OCI-LY1 (cell line): ENCODE measurements at regions not wholly inside any gene's neighbourhood (a gene's known extent, or its start where the extent isn't known, plus 50 kb on each side); places are given as distances from the start of the nearest gene placed in this dataset.

Source experiments
- H2AFZ ChIP-seq: fragments of 200-600 bp; sonication (generic), shearing (Covaris generic); 2 replicates; pipeline ENCODE4 v1.6.0; 2014; ENCODE audit warnings: antibody characterized with exemption, mild to moderate bottlenecking, low read length
- H3F3A ChIP-seq: fragments of 200-600 bp; sonication (generic), shearing (Covaris generic); 2 replicates; pipeline ENCODE4 v1.6.0; 2014; ENCODE audit warnings: mild to moderate bottlenecking, antibody characterized with exemption, low read length, moderate library complexity; ENCODE audit not compliant: insufficient read depth
- H3K27ac ChIP-seq: fragments of 200-600 bp; sonication (generic); 2 replicates; pipeline ENCODE4 v1.5.1; 2014; ENCODE audit warnings: low read length, mixed run types, mild to moderate bottlenecking, low read depth; ENCODE audit not compliant: poor library complexity, severe bottlenecking
- H3K27me3 ChIP-seq: fragments of 200-600 bp; sonication (generic); 2 replicates; pipeline ENCODE4 v1.6.0; 2014; ENCODE audit warnings: antibody characterized with exemption, mild to moderate bottlenecking, low read length, moderate library complexity; ENCODE audit not compliant: insufficient read depth
- H3K36me3 ChIP-seq: fragments of 200-600 bp; sonication (generic); 2 replicates; pipeline ENCODE4 v1.6.1; 2014; ENCODE audit warnings: mild to moderate bottlenecking, antibody characterized with exemption, low read length, moderate library complexity, mixed read lengths; ENCODE audit not compliant: insufficient read depth
- H3K4me1 ChIP-seq: fragments of 200-600 bp; sonication (generic); 2 replicates; pipeline ENCODE4 v1.5.1; 2014; ENCODE audit warnings: mild to moderate bottlenecking, low read length, moderate library complexity; ENCODE audit not compliant: insufficient read depth, severe bottlenecking
- H3K4me2 ChIP-seq: fragments of 200-600 bp; sonication (generic), shearing (Covaris generic); 2 replicates; pipeline ENCODE4 v1.6.1; 2014; ENCODE audit warnings: low read length
- H3K4me3 ChIP-seq: fragments of 200-600 bp; sonication (generic); 2 replicates; pipeline ENCODE4 v1.5.1; 2014; ENCODE audit warnings: low read length, low read depth, mild to moderate bottlenecking, mixed read lengths; ENCODE audit not compliant: poor library complexity, severe bottlenecking
- H3K79me2 ChIP-seq: fragments of 200-600 bp; shearing (Covaris generic); 2 replicates; pipeline ENCODE4 v1.6.1; 2016; ENCODE audit warnings: mixed run types, low read length, mixed read lengths; ENCODE audit not compliant: insufficient read depth
- H3K9ac ChIP-seq: fragments of 200-600 bp; sonication (generic), shearing (Covaris generic); 2 replicates; pipeline ENCODE4 v1.6.1; 2014; ENCODE audit warnings: mild to moderate bottlenecking, low read length, mixed read lengths
- H3K9me2 ChIP-seq: fragments of 200-600 bp; sonication (generic), shearing (Covaris generic); 2 replicates; pipeline ENCODE4 v1.6.1; 2014; ENCODE audit warnings: low read depth, mild to moderate bottlenecking, low read length, mixed read lengths
- H3K9me3 ChIP-seq: fragments of 200-600 bp; shearing (Covaris generic); 2 replicates; pipeline ENCODE4 v1.6.1; 2014; ENCODE audit warnings: low read length, mixed read lengths
- H4K20me1 ChIP-seq: fragments of 200-600 bp; sonication (generic), shearing (Covaris generic); 2 replicates; pipeline ENCODE4 v1.6.0; 2016; ENCODE audit warnings: mild to moderate bottlenecking, low read length; ENCODE audit not compliant: insufficient read depth
- EZH2 ChIP-seq: fragments of 200-600 bp; sonication (generic), shearing (Covaris generic); IDR thresholded peaks from 2 replicates; pipeline ENCODE4 v1.8.0; 2017; ENCODE audit warnings: borderline replicate concordance, mixed run types, mild to moderate bottlenecking, antibody characterized with exemption, low read length, moderate library complexity, mixed read lengths
- TF ChIP-seq, protein P1 (sequence below): fragments of 200-600 bp; sonication (generic), shearing (Covaris generic); IDR thresholded peaks from 2 replicates; pipeline ENCODE4 v1.5.1; 2017; ENCODE audit warnings: mild to moderate bottlenecking, antibody characterized with exemption, low read length, moderate library complexity, mixed read lengths

DNA sequence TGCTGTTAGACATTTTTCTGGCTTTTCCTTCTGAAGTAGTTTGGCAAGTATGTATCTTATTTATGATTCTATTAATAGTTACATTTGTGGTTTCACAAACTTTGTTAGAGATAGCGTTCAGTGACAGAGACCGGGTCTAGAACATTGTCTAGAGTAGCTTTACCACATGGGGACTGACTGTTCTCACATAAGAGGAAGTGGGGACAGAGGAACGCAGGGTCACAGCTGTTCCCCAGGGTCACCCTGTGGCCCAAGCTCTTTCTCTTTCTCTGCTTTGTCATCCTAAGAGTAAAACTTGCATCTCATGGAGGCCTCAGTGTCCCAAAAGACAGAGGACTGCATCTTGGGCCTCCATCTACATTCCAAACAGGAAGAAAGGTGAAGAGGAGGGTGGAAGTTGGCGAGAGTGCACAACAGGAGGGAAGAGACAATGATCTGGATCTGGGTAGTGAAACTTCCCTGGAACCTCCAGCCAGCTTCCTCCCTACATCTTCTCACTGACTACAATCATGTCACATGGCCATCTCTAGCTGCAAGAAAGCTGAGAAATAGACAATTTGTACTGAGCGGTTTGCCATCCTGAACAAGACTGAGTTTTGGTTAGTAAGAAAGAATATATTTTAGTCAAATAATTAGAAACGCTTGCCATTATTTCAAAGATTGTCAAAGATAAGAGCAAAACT is 645.8 kb upstream of the ARID1B start:
- H3F3A ChIP-seq: no peaks in the 10 kb centered on the region
- H3K4me1 ChIP-seq: no peaks in the 10 kb centered on the region
- H3K27ac ChIP-seq: no peak overlapping the region
- H3K9ac ChIP-seq: no peak overlapping the region
- H3K4me3 ChIP-seq: no peak overlapping the region
- no peaks in the 10 kb centered on the region for H3K27me3 ChIP-seq
- H3K4me2 ChIP-seq: no peak overlapping the region
- TF ChIP-seq, protein P1, sequence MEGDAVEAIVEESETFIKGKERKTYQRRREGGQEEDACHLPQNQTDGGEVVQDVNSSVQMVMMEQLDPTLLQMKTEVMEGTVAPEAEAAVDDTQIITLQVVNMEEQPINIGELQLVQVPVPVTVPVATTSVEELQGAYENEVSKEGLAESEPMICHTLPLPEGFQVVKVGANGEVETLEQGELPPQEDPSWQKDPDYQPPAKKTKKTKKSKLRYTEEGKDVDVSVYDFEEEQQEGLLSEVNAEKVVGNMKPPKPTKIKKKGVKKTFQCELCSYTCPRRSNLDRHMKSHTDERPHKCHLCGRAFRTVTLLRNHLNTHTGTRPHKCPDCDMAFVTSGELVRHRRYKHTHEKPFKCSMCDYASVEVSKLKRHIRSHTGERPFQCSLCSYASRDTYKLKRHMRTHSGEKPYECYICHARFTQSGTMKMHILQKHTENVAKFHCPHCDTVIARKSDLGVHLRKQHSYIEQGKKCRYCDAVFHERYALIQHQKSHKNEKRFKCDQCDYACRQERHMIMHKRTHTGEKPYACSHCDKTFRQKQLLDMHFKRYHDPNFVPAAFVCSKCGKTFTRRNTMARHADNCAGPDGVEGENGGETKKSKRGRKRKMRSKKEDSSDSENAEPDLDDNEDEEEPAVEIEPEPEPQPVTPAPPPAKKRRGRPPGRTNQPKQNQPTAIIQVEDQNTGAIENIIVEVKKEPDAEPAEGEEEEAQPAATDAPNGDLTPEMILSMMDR: no peak
- TF ChIP-seq EZH2: no peak
- H3K9me3 ChIP-seq: no peaks in the 10 kb centered on the region
- no peaks in the 10 kb centered on the region for H3K9me2 ChIP-seq
- H3K36me3 ChIP-seq: no peaks in the 10 kb centered on the region
- H2AFZ ChIP-seq: no peak overlapping the region
- no peaks in the 10 kb centered on the region for H3K79me2 ChIP-seq
- no peaks in the 10 kb centered on the region for H4K20me1 ChIP-seq

DNA sequence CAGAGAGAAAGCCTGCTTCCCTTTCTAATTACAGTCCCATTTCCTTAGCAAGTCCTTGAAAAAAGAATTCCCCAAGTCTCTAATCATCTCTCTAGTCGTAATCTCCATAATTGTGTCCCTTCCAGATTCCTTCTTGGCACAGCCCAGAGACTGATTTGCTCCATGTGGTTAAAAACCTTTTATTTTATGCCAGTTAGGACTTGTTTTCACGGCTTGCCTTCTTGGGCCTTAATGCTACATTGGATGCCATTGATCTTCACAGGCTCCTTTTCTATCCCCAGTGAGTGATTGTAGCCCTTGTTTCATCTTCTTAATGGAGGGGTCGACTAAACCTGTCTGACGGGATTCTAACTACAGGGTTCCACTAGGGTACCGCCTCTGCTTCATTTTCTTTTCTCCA is 650.6 kb upstream of the ARID1B start:
- Histone ChIP-seq H3K27me3 (no peaks in the 10 kb centered on the region), H3K36me3 (no peaks in the 10 kb centered on the region), H3K4me2 (no peak overlapping the region), H2AFZ (no peak overlapping the region), H3K27ac (no peak overlapping the region), H3K9ac (no peak overlapping the region), H3K4me3 (no peak overlapping the region), H3K9me2 (no peaks in the 10 kb centered on the region), H4K20me1 (no peaks in the 10 kb centered on the region), H3K4me1 (no peaks in the 10 kb centered on the region), H3F3A (no peaks in the 10 kb centered on the region), H3K79me2 (no peaks in the 10 kb centered on the region), H3K9me3 (no peaks in the 10 kb centered on the region)
- TF ChIP-seq EZH2: no peak
- TF ChIP-seq, protein P1: no peak

DNA sequence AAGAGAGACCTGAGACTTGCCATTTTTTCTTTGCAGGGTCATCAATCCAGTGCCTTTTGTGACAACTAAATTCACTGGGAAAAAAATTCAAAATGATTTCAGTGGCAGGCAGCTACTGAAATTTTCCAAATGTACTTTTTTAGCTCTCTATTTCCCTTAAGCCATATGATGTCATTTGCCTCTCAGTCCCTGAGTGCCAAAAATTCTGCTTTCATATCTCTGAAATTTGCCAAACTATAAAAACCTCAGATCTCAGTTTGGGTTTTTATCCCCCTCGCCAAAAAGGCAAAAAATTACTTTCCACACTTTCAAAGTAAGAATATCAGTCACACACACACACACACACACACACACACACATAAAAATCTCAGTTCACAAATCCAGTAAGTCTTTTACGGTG is 651.3 kb upstream of the ARID1B start:
- Histone ChIP-seq H2AFZ (no peak overlapping the region), H3K4me1 (no peaks in the 10 kb centered on the region), H3F3A (no peaks in the 10 kb centered on the region), H3K36me3 (no peaks in the 10 kb centered on the region), H3K9me2 (no peaks in the 10 kb centered on the region), H3K4me2 (no peak overlapping the region), H4K20me1 (no peaks in the 10 kb centered on the region), H3K9ac (no peak overlapping the region), H3K9me3 (no peaks in the 10 kb centered on the region), H3K27ac (no peak overlapping the region), H3K27me3 (no peaks in the 10 kb centered on the region), H3K4me3 (no peak overlapping the region), H3K79me2 (no peaks in the 10 kb centered on the region)
- TF ChIP-seq EZH2: no peak
- TF ChIP-seq, protein P1: no peak
